Hepatocyte (in vitro differentiated cells): ENCODE measurements at regions not wholly inside any gene's neighbourhood (a gene's known extent, or its start where the extent isn't known, plus 50 kb on each side); places are given as distances from the start of the nearest gene placed in this dataset.

ENCODE experiments used
- DNase-seq: peaks from one replicate; pipeline ENCODE4 v3.0.0-alpha.2; 2016; ENCODE audit warnings: low spot score
- H2AFZ ChIP-seq: fragments of 200-600 bp; sonication (generic); 2 replicates; pipeline ENCODE4 v1.6.0; 2016; ENCODE audit warnings: antibody characterized with exemption, mild to moderate bottlenecking
- H3K27ac ChIP-seq: fragments of 200-600 bp; sonication (generic); 2 replicates; pipeline ENCODE4 v1.5.1; 2016; ENCODE audit warnings: mild to moderate bottlenecking
- H3K27me3 ChIP-seq: fragments of 200-600 bp; sonication (generic); 2 replicates; pipeline ENCODE4 v1.6.1; 2016
- H3K36me3 ChIP-seq: fragments of 200-600 bp; sonication (generic); replicated peaks from 2 replicates; pipeline ENCODE4 v1.5.1; 2016; ENCODE audit warnings: low read depth; ENCODE audit not compliant: insufficient read depth
- H3K4me1 ChIP-seq: fragments of 200-600 bp; sonication (generic); 2 replicates; pipeline ENCODE4 v1.5.1; 2016; ENCODE audit warnings: mild to moderate bottlenecking, moderate library complexity; ENCODE audit not compliant: insufficient read depth
- H3K4me2 ChIP-seq: fragments of 200-600 bp; sonication (generic); 2 replicates; pipeline ENCODE4 v1.6.0; 2016
- H3K4me3 ChIP-seq: fragments of 200-600 bp; sonication (generic); 2 replicates; pipeline ENCODE4 v1.5.1; 2016; ENCODE audit warnings: mild to moderate bottlenecking
- H3K79me2 ChIP-seq: fragments of 200-600 bp; sonication (generic); 2 replicates; pipeline ENCODE4 v1.6.0; 2017; ENCODE audit warnings: mild to moderate bottlenecking
- H3K9me2 ChIP-seq: fragments of 200-600 bp; sonication (generic); replicated peaks from 2 replicates; pipeline ENCODE4 v1.6.0; 2017; ENCODE audit warnings: mild to moderate bottlenecking; ENCODE audit not compliant: insufficient read depth
- H3K9me3 ChIP-seq: fragments of 200-600 bp; sonication (generic); 2 replicates; pipeline ENCODE4 v1.5.1; 2016; ENCODE audit warnings: low read depth, mild to moderate bottlenecking
- H4K20me1 ChIP-seq: fragments of 200-600 bp; sonication (generic); 2 replicates; pipeline ENCODE4 v1.6.0; 2016; ENCODE audit warnings: mild to moderate bottlenecking; ENCODE audit not compliant: insufficient read depth, poor library complexity, severe bottlenecking
- CTCF ChIP-seq: fragments of 200-600 bp; sonication (generic); IDR thresholded peaks from 2 replicates; pipeline ENCODE4 v1.5.1; 2016; ENCODE audit warnings: antibody characterized with exemption, mild to moderate bottlenecking; ENCODE audit not compliant: poor library complexity
- EZH2 ChIP-seq: fragments of 200-600 bp; sonication (generic); IDR thresholded peaks from 2 replicates; pipeline ENCODE4 v1.6.1; 2016; ENCODE audit warnings: antibody characterized with exemption, mild to moderate bottlenecking, borderline replicate concordance
- EZH2phosphoT487 ChIP-seq: fragments of 200-600 bp; sonication (generic); IDR thresholded peaks from one replicate; pipeline ENCODE4 v1.6.1; 2018; ENCODE audit warnings: antibody characterized with exemption, mild to moderate bottlenecking, low read depth, moderate library complexity; ENCODE audit not compliant: unreplicated experiment, severe bottlenecking
- WGBS: methylation state at CpG from one replicate; pipeline ENCODE4 v1.1.6; 2016; ENCODE audit warnings: low lambda C conversion rate; ENCODE audit errors: missing lambda C conversion rate; 5-methylcytosine and 5-hydroxymethylcytosine counted together

GRCh38 chr13:109657395-109657794 lies 129.0 kb downstream of the IRS2 start:
- Histone ChIP-seq H3K27ac (no peak overlapping the region), H4K20me1 (no peaks in the 10 kb centered on the region), H3K4me3 (no peak overlapping the region), H3K4me2 (peak overlapping the region; percentile 21), H3K9me2 (no peaks in the 10 kb centered on the region), H3K9me3 (no peaks in the 10 kb centered on the region), H3K79me2 (no peaks in the 10 kb centered on the region), H3K36me3 (no peaks in the 10 kb centered on the region), H2AFZ (no peak overlapping the region), H3K4me1 (no peaks in the 10 kb centered on the region), H3K27me3 (no peaks in the 10 kb centered on the region)
- TF ChIP-seq EZH2phosphoT487: no peak
- no peak for TF ChIP-seq EZH2
- TF ChIP-seq CTCF: no peak
- WGBS: 39% methylated on average over 6 of the region's 6 CpGs
- DNase-seq: no peak

- Histone ChIP-seq H3K4me2 (no peak overlapping the region), H2AFZ (no peak overlapping the region), H3K9me2 (no peaks in the 10 kb centered on the region), H3K9me3 (no peaks in the 10 kb centered on the region), H3K4me3 (no peak overlapping the region), H3K4me1 (no peaks in the 10 kb centered on the region), H3K36me3 (no peaks in the 10 kb centered on the region), H4K20me1 (no peaks in the 10 kb centered on the region), H3K27me3 (no peaks in the 10 kb centered on the region), H3K79me2 (no peaks in the 10 kb centered on the region), H3K27ac (no peak overlapping the region)
- 100% methylated on average over 2 of the region's 2 CpGs for WGBS
- DNase-seq: no peak
- TF ChIP-seq EZH2phosphoT487 (no peak), CTCF (no peak), EZH2 (no peak)
Measured at GRCh38 chr13:109656206-109656605, 130.2 kb downstream of the IRS2 start.

- DNase-seq: no peak
- no peaks in the 10 kb centered on the region for H4K20me1 ChIP-seq
- H3K9me3 ChIP-seq: no peaks in the 10 kb centered on the region
- no peak overlapping the region for H3K4me2 ChIP-seq
- H3K9me2 ChIP-seq: no peaks in the 10 kb centered on the region
- H2AFZ ChIP-seq: no peak overlapping the region
- H3K79me2 ChIP-seq: no peaks in the 10 kb centered on the region
- H3K4me1 ChIP-seq: no peaks in the 10 kb centered on the region
- H3K4me3 ChIP-seq: no peak overlapping the region
- TF ChIP-seq EZH2phosphoT487 (no peak), EZH2 (no peak), CTCF (no peak)
- H3K27me3 ChIP-seq: no peaks in the 10 kb centered on the region
- no peak overlapping the region for H3K27ac ChIP-seq
- WGBS: 87% methylated on average over 5 of the region's 5 CpGs
- H3K36me3 ChIP-seq: no peaks in the 10 kb centered on the region
Measured at GRCh38 chr13:109655611-109656010, 130.8 kb downstream of the IRS2 start.

GRCh38 chr13:109655206-109655600 lies 131.2 kb downstream of the IRS2 start:
- Histone ChIP-seq H3K9me3 (no peaks in the 10 kb centered on the region), H3K36me3 (no peaks in the 10 kb centered on the region), H3K4me3 (no peak overlapping the region), H3K27ac (no peak overlapping the region), H3K4me1 (no peaks in the 10 kb centered on the region), H3K4me2 (no peak overlapping the region), H2AFZ (no peak overlapping the region), H3K9me2 (no peaks in the 10 kb centered on the region), H3K79me2 (no peaks in the 10 kb centered on the region), H3K27me3 (no peaks in the 10 kb centered on the region), H4K20me1 (no peaks in the 10 kb centered on the region)
- WGBS: 65% methylated on average over 1 of the region's 1 CpG
- TF ChIP-seq EZH2: no peak
- no peak for DNase-seq
